Panc1 (cell line): ENCODE measurements at regions not wholly inside any gene's neighbourhood (a gene's known extent, or its start where the extent isn't known, plus 50 kb on each side); places are given as distances from the start of the nearest gene placed in this dataset.

Experiments used
- ATAC-seq: fragments of 200-7000 bp; cut with Tn5 transposase; 2 replicates; pipeline ENCODE4 v1.9.1; 2020; ENCODE audit warnings: mild to moderate bottlenecking, moderate library complexity
- BruUV-seq: library from RNA; stranded (reverse); fragments of 400-500 nt; replicated peaks from 2 replicates; lab custom pipeline; 2021; lab: Mats Ljungman, UMichigan
- CTCF ChIA-PET: fragments of 300-600 bp; sonication (Branson Sonifier 250); formaldehyde crosslinking; loops from one replicate; lab custom pipeline; 2022; ENCODE audit warnings: antibody characterized with exemption; lab: Charles Lee
- POLR2A ChIA-PET: fragments of 300-600 bp; sonication (Branson Sonifier 250); formaldehyde crosslinking; loops from one replicate; lab custom pipeline; 2022; ENCODE audit warnings: antibody characterized with exemption; lab: Charles Lee
- DNase-seq: peaks from one replicate; pipeline ENCODE4 v3.0.0-alpha.2; 2010; ENCODE audit warnings: low read depth, low spot score
- H3K27ac ChIP-seq: 2 replicates; pipeline ENCODE4 v1.5.1; 2011; ENCODE audit warnings: mild to moderate bottlenecking, low read length, inconsistent platforms
- H3K27me3 ChIP-seq: fragments of 200-500 bp; sonication (Bioruptor generic); 2 replicates; pipeline ENCODE4 v1.6.0; 2014; ENCODE audit warnings: low read length, inconsistent platforms; ENCODE audit not compliant: control insufficient read depth, insufficient read depth
- H3K36me3 ChIP-seq: fragments of 200-500 bp; sonication (Bioruptor generic); 2 replicates; pipeline ENCODE4 v1.5.1; 2014; ENCODE audit warnings: inconsistent platforms, mild to moderate bottlenecking, low read length, moderate library complexity; ENCODE audit not compliant: control insufficient read depth, insufficient read depth
- H3K4me1 ChIP-seq: 2 replicates; pipeline ENCODE4 v1.5.1; 2011; ENCODE audit warnings: inconsistent platforms, mild to moderate bottlenecking, low read length, moderate library complexity; ENCODE audit not compliant: control insufficient read depth, insufficient read depth
- H3K4me3 ChIP-seq, 2 experiments: 2 replicates each; pipeline ENCODE4 v1.5.1; 2011 to 2012; ENCODE audit warnings: low read depth in 2 of 2, low read length in 2 of 2, mild to moderate bottlenecking in 2 of 2, inconsistent platforms in 1 of 2, moderate library complexity in 1 of 2
- H3K9me3 ChIP-seq: fragments of 200-500 bp; sonication (Bioruptor generic); 2 replicates; pipeline ENCODE4 v1.5.1; 2014; ENCODE audit warnings: low read depth, mild to moderate bottlenecking, inconsistent platforms, low read length, moderate library complexity; ENCODE audit not compliant: control insufficient read depth, insufficient read depth
- POLR2AphosphoS5 ChIP-seq: IDR thresholded peaks from 2 replicates; pipeline ENCODE4 v1.6.1; 2012; ENCODE audit warnings: mild to moderate bottlenecking, low read depth, low read length, moderate library complexity
- REST ChIP-seq, 2 experiments: IDR thresholded peaks; 2 replicates each; pipeline ENCODE4 v1.6.1; 2011 to 2012; ENCODE audit warnings: low read depth in 2 of 2, control low read depth in 1 of 2, low read length in 1 of 2, mild to moderate bottlenecking in 1 of 2, moderate library complexity in 1 of 2; ENCODE audit not compliant: insufficient read depth in 1 of 2
- SIN3A ChIP-seq: IDR thresholded peaks from 2 replicates; pipeline ENCODE4 v1.6.1; 2012; ENCODE audit warnings: low read depth, mild to moderate bottlenecking, low read length, moderate library complexity, borderline replicate concordance; ENCODE audit not compliant: insufficient read depth
- TCF7L2 ChIP-seq: IDR thresholded peaks from 2 replicates; pipeline ENCODE4 v1.6.1; 2011; ENCODE audit warnings: mild to moderate bottlenecking, low read depth, low read length, inconsistent platforms
- in situ Hi-C: cut with HindIII; loops from 2 replicates; pipeline ENCODE4 v1.10.0; 2016; ENCODE audit warnings: low sequenced_read_pairs, low pct_unique_long_range_greater_than_20kb
- intact Hi-C: fragments of 100-400 bp; cut with micrococcal nuclease; formaldehyde crosslinking; loops from one replicate; pipeline ENCODE4 v1.10.0; 2022; ENCODE audit not compliant: unreplicated experiment
- TF ChIP-seq, protein P1 (sequence below): fragments of 450-650 bp; IDR thresholded peaks from 2 replicates; pipeline ENCODE4 v1.5.1; 2017; ENCODE audit warnings: mild to moderate bottlenecking

DNA sequence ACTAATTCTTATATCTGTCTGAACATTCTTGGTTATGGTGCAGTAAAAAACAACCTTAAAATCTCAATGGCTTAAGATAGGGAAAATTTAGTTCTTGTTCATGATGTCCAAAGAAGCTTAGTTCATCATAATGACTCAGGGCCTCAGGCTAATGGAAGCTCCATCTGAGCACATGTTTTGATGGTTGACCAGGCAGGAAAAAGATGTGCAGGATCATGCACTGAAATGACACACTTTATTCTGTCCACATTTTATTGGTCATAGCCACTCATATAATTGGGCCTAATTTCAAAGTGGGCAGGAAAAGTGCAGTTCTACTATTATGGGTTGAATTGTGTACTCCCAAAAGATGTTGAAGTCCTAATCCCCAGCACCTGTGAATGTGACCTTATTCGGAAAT, 198.2 kb downstream of the CENPF start:
- intact Hi-C loops (loop anchor here (10.0 kb wide), 1 partner anchor 724 kb away; no protein-coding TSS in a partner anchor), in situ Hi-C loops (no loop called here)
- no TSS peak for BruUV-seq
- DNase-seq (no peak), ATAC-seq (no peak)
- TF ChIP-seq SIN3A, result no peak
- TF ChIP-seq REST (IDR thresholded peaks at IDR 0.05; ENCODE audit: insufficient read depth in 1 of 2, low read depth in 2 of 2, low read length in 1 of 2), result no peak
- no peak for TF ChIP-seq POLR2AphosphoS5
- no peak for TF ChIP-seq TCF7L2
- TF ChIP-seq, protein P1, sequence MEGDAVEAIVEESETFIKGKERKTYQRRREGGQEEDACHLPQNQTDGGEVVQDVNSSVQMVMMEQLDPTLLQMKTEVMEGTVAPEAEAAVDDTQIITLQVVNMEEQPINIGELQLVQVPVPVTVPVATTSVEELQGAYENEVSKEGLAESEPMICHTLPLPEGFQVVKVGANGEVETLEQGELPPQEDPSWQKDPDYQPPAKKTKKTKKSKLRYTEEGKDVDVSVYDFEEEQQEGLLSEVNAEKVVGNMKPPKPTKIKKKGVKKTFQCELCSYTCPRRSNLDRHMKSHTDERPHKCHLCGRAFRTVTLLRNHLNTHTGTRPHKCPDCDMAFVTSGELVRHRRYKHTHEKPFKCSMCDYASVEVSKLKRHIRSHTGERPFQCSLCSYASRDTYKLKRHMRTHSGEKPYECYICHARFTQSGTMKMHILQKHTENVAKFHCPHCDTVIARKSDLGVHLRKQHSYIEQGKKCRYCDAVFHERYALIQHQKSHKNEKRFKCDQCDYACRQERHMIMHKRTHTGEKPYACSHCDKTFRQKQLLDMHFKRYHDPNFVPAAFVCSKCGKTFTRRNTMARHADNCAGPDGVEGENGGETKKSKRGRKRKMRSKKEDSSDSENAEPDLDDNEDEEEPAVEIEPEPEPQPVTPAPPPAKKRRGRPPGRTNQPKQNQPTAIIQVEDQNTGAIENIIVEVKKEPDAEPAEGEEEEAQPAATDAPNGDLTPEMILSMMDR, result no peak
- no peak overlapping the region for H3K27ac ChIP-seq
- no peak overlapping the region for H3K4me3 ChIP-seq
- POLR2A ChIA-PET, result no interaction called here
- no peaks in the 10 kb centered on the region for H3K27me3 ChIP-seq
- CTCF ChIA-PET, result interaction anchor here (0.5 kb wide), 1 partner anchor 587 kb away, joined by 16 read pairs; no protein-coding TSS in a partner anchor
- no peaks in the 10 kb centered on the region for H3K9me3 ChIP-seq
- no peaks in the 10 kb centered on the region for H3K36me3 ChIP-seq
- no peaks in the 10 kb centered on the region for H3K4me1 ChIP-seq

- Histone ChIP-seq H3K9me3 (no peaks in the 10 kb centered on the region), H3K36me3 (no peaks in the 10 kb centered on the region), H3K4me3 (no peak overlapping the region), H3K27me3 (no peaks in the 10 kb centered on the region), H3K4me1 (no peaks in the 10 kb centered on the region), H3K27ac (no peak overlapping the region)
- peak; percentile 65; the same call in 1 of the 2 replicates for ATAC-seq
- DNase-seq, result no peak
- intact Hi-C loops, result loop anchor here (10.0 kb wide), 1 partner anchor 716 kb away; no protein-coding TSS in a partner anchor
- POLR2A ChIA-PET, result no interaction called here
- CTCF ChIA-PET, result interaction anchor here (0.5 to 0.8 kb wide), 3 partner anchors 324 to 662 kb away, joined by 3 to 5 read pairs (median 4); no protein-coding TSS in a partner anchor
- in situ Hi-C loops, result no loop called here
- BruUV-seq, result no TSS peak
- TF ChIP-seq, protein P1, result peak; percentile 51
- TF ChIP-seq SIN3A, result no peak
These were observed 206.0 kb downstream of the CENPF start for GRCh38 chr1:214808845-214809460.
